PC-3 (cell line): ENCODE measurements at regions not wholly inside any gene's neighbourhood (a gene's known extent, or its start where the extent isn't known, plus 50 kb on each side); places are given as distances from the start of the nearest gene placed in this dataset.

Source experiments
- ATAC-seq: fragments of 200-7000 bp; cut with Tn5 transposase; 2 replicates; pipeline ENCODE4 v1.9.1; 2020; ENCODE audit warnings: mild to moderate bottlenecking, moderate library complexity
- BruUV-seq: library from RNA; stranded (reverse); fragments of 400-500 nt; replicated peaks from 2 replicates; lab custom pipeline; 2021; lab: Mats Ljungman, UMichigan
- CTCF ChIA-PET: fragments of 300-600 bp; sonication (Branson Sonifier 250); formaldehyde crosslinking; loops from one replicate; lab custom pipeline; 2022; ENCODE audit warnings: antibody characterized with exemption; lab: Charles Lee
- POLR2A ChIA-PET: fragments of 300-600 bp; sonication (Branson Sonifier 250); formaldehyde crosslinking; loops from one replicate; lab custom pipeline; 2022; ENCODE audit warnings: antibody characterized with exemption; ENCODE audit not compliant: unreplicated experiment; lab: Charles Lee
- DNase-seq: peaks from one replicate; pipeline ENCODE4 v3.0.0-alpha.2; 2015
- H2AFZ ChIP-seq: fragments of 300-600 bp; sonication (generic); 2 replicates; pipeline ENCODE4 v1.6.0; 2016; ENCODE audit warnings: antibody characterized with exemption, low read length
- H3F3A ChIP-seq: fragments of 300-600 bp; sonication (generic); one replicate; pipeline ENCODE4 v1.6.0; 2017; ENCODE audit warnings: antibody characterized with exemption, low read length, control low read depth, mild to moderate bottlenecking; ENCODE audit not compliant: unreplicated experiment
- H3K27ac ChIP-seq: fragments of 300-600 bp; sonication (generic); 2 replicates; pipeline ENCODE4 v1.5.1; 2016; ENCODE audit warnings: mild to moderate bottlenecking, low read length
- H3K27me3 ChIP-seq: fragments of 300-600 bp; sonication (generic); 2 replicates; pipeline ENCODE4 v1.6.1; 2016; ENCODE audit warnings: low read length, mixed read lengths
- H3K36me3 ChIP-seq: fragments of 300-600 bp; sonication (generic); 2 replicates; pipeline ENCODE4 v1.6.1; 2016; ENCODE audit warnings: low read depth, mixed run types, low read length, mixed read lengths
- H3K4me1 ChIP-seq: fragments of 300-600 bp; sonication (generic); 2 replicates; pipeline ENCODE4 v1.5.1; 2016; ENCODE audit warnings: low read length; ENCODE audit not compliant: insufficient read depth
- H3K4me2 ChIP-seq: fragments of 300-600 bp; sonication (generic); 2 replicates; pipeline ENCODE4 v1.6.0; 2016; ENCODE audit warnings: low read length
- H3K4me3 ChIP-seq: fragments of 300-600 bp; sonication (generic); 2 replicates; pipeline ENCODE4 v1.5.1; 2016; ENCODE audit warnings: mild to moderate bottlenecking, low read length, mixed read lengths
- H3K79me2 ChIP-seq: fragments of 300-600 bp; sonication (generic); 2 replicates; pipeline ENCODE4 v1.6.1; 2017; ENCODE audit warnings: low read length, mixed read lengths
- H3K9ac ChIP-seq: fragments of 300-600 bp; sonication (generic); 2 replicates; pipeline ENCODE4 v1.6.0; 2016; ENCODE audit warnings: mild to moderate bottlenecking, low read length
- H3K9me2 ChIP-seq: fragments of 300-600 bp; sonication (generic); replicated peaks from 2 replicates; pipeline ENCODE4 v1.6.1; 2016; ENCODE audit warnings: mixed run types, low read length, mixed read lengths
- H3K9me3 ChIP-seq: fragments of 300-600 bp; sonication (generic); 2 replicates; pipeline ENCODE4 v1.6.1; 2016; ENCODE audit warnings: low read length, mixed read lengths
- H4K20me1 ChIP-seq: fragments of 300-600 bp; sonication (generic); 2 replicates; pipeline ENCODE4 v1.6.1; 2016; ENCODE audit warnings: low read length, mixed read lengths
- CTCF ChIP-seq: fragments of 300-600 bp; sonication (generic); conservative IDR thresholded peaks from 2 replicates; pipeline ENCODE4 v1.5.1; 2017; ENCODE audit warnings: antibody characterized with exemption, low read depth, mild to moderate bottlenecking, low read length
- EZH2 ChIP-seq: fragments of 300-600 bp; sonication (generic); IDR thresholded peaks from one replicate; pipeline ENCODE4 v1.6.1; 2017; ENCODE audit warnings: antibody characterized with exemption, mild to moderate bottlenecking, low read length; ENCODE audit not compliant: unreplicated experiment
- EZH2phosphoT487 ChIP-seq: fragments of 300-600 bp; sonication (generic); IDR thresholded peaks from 2 replicates; pipeline ENCODE4 v1.6.1; 2018; ENCODE audit warnings: mild to moderate bottlenecking, antibody characterized with exemption, low read length, borderline replicate concordance
- intact Hi-C: fragments of 100-400 bp; cut with micrococcal nuclease; formaldehyde crosslinking; loops from 2 replicates; pipeline ENCODE4 v1.9.0; 2023

- Histone ChIP-seq H3K4me2 (no peak overlapping the region), H3K4me3 (no peak overlapping the region), H3K27me3 (no peaks in the 10 kb centered on the region), H3K36me3 (no peaks in the 10 kb centered on the region), H3K9ac (no peak overlapping the region), H3K9me3 (no peaks in the 10 kb centered on the region), H3K9me2 (no peaks in the 10 kb centered on the region), H3F3A (no peaks in the 10 kb centered on the region), H3K4me1 (no peaks in the 10 kb centered on the region), H3K79me2 (no peaks in the 10 kb centered on the region), H2AFZ (no peak overlapping the region), H4K20me1 (no peaks in the 10 kb centered on the region), H3K27ac (no peak overlapping the region)
- POLR2A ChIA-PET, result no interaction called here
- DNase-seq (no peak), ATAC-seq (no peak)
- CTCF ChIA-PET, result no interaction called here
- intact Hi-C loops, result no loop called here
- no TSS peak for BruUV-seq
- no peak for TF ChIP-seq CTCF
- TF ChIP-seq EZH2phosphoT487, result no peak
- TF ChIP-seq EZH2, result no peak
These were observed 867.8 kb downstream of the TTLL7 start for GRCh38 chr1:83130886-83131691.

GRCh38 chr1:83129107-83129506, 869.8 kb downstream of the TTLL7 start:
- no peaks in the 10 kb centered on the region for H3K27me3 ChIP-seq
- ChIA-PET CTCF (no interaction called here), POLR2A (no interaction called here)
- no peaks in the 10 kb centered on the region for H3K9me3 ChIP-seq
- no TSS peak for BruUV-seq
- H3K4me3 ChIP-seq, result no peak overlapping the region
- ATAC-seq, result no peak
- no peak overlapping the region for H2AFZ ChIP-seq
- no peak overlapping the region for H3K4me2 ChIP-seq
- no peak overlapping the region for H3K27ac ChIP-seq
- DNase-seq, result no peak
- TF ChIP-seq CTCF (no peak), EZH2 (no peak), EZH2phosphoT487 (no peak)
- H3F3A ChIP-seq, result no peaks in the 10 kb centered on the region
- H3K4me1 ChIP-seq, result no peaks in the 10 kb centered on the region
- no peaks in the 10 kb centered on the region for H4K20me1 ChIP-seq
- no peaks in the 10 kb centered on the region for H3K36me3 ChIP-seq
- no peaks in the 10 kb centered on the region for H3K79me2 ChIP-seq
- no peaks in the 10 kb centered on the region for H3K9me2 ChIP-seq
- intact Hi-C loops, result no loop called here
- H3K9ac ChIP-seq, result no peak overlapping the region

- Histone ChIP-seq H3K4me3 (no peak overlapping the region), H3K9me3 (no peaks in the 10 kb centered on the region), H3K79me2 (no peaks in the 10 kb centered on the region), H3K27ac (no peak overlapping the region), H2AFZ (no peak overlapping the region), H3K9ac (no peak overlapping the region), H3K36me3 (no peaks in the 10 kb centered on the region), H3K9me2 (no peaks in the 10 kb centered on the region), H4K20me1 (no peaks in the 10 kb centered on the region), H3K4me2 (no peak overlapping the region), H3K27me3 (no peaks in the 10 kb centered on the region), H3F3A (no peaks in the 10 kb centered on the region), H3K4me1 (no peaks in the 10 kb centered on the region)
- no TSS peak for BruUV-seq
- ChIA-PET CTCF (no interaction called here), POLR2A (no interaction called here)
- intact Hi-C loops, result no loop called here
- TF ChIP-seq CTCF, result no peak
- no peak for TF ChIP-seq EZH2
- no peak for TF ChIP-seq EZH2phosphoT487
- DNase-seq (no peak), ATAC-seq (no peak)
These were observed 873.5 kb downstream of the TTLL7 start for GRCh38 chr1:83125456-83125855.
